Lower lobe of right lung (tissue), 2 donors: ENCODE measurements at regions not wholly inside any gene's neighbourhood (a gene's known extent, or its start where the extent isn't known, plus 50 kb on each side); places are given as distances from the start of the nearest gene placed in this dataset.

Source experiments
- ATAC-seq, 2 donors: fragments of 200-7000 bp; cut with Tn5 transposase; one replicate each; pipeline ENCODE4 v1.9.1; 2020 to 2022; ENCODE audit warnings: mild to moderate bottlenecking in 2 of 2, moderate library complexity in 2 of 2
- DNase-seq: peaks from one replicate; pipeline ENCODE4 v3.0.0-alpha.2; 2020
- H3K27ac ChIP-seq: fragments of 200-600 bp; one replicate; pipeline ENCODE4 v1.8.0; 2022
- H3K27me3 ChIP-seq: fragments of 200-600 bp; one replicate; pipeline ENCODE4 v1.8.0; 2022; ENCODE audit warnings: low read depth
- H3K36me3 ChIP-seq: fragments of 200-600 bp; one replicate; pipeline ENCODE4 v1.8.0; 2022; ENCODE audit warnings: mild to moderate bottlenecking
- H3K4me1 ChIP-seq: fragments of 200-600 bp; one replicate; pipeline ENCODE4 v1.8.0; 2022
- H3K4me3 ChIP-seq: fragments of 200-600 bp; one replicate; pipeline ENCODE4 v1.8.0; 2022; ENCODE audit warnings: mild to moderate bottlenecking
- H3K9me3 ChIP-seq: fragments of 200-600 bp; one replicate; pipeline ENCODE4 v1.8.0; 2022
- CTCF ChIP-seq: fragments of 200-600 bp; IDR thresholded peaks from one replicate; pipeline ENCODE4 v1.8.0; 2022; ENCODE audit warnings: antibody characterized with exemption, mild to moderate bottlenecking
- intact Hi-C: fragments of 100-400 bp; cut with DNase I; formaldehyde crosslinking; loops from one replicate; pipeline ENCODE4 v1.11.0; 2022
- donor health status: DM: no; HTN: yes; CAD: no; lungs with severe emphysema.

- TF ChIP-seq CTCF, result no peak
- DNase-seq (no peak), ATAC-seq (no peak)
- intact Hi-C loops, result no loop called here
- no peak overlapping the region for H3K27ac ChIP-seq
- no peak overlapping the region for H3K4me3 ChIP-seq
- H3K4me1 ChIP-seq, result no peaks in the 10 kb centered on the region
- no peaks in the 10 kb centered on the region for H3K27me3 ChIP-seq
- H3K9me3 ChIP-seq, result peaks cover 10% of the 10 kb centered on the region
- no peaks in the 10 kb centered on the region for H3K36me3 ChIP-seq
Observed at GRCh38 chr2:187143537-187143936, 294.6 kb upstream of the ZSWIM2 start.

GRCh38 chr2:187139469-187139868, 290.5 kb upstream of the ZSWIM2 start:
- DNase-seq, result no peak
- no peak for ATAC-seq
- H3K4me1 ChIP-seq, result peaks cover 8% of the 10 kb centered on the region
- no peak overlapping the region for H3K27ac ChIP-seq
- H3K36me3 ChIP-seq, result no peaks in the 10 kb centered on the region
- TF ChIP-seq CTCF, result no peak
- H3K27me3 ChIP-seq, result no peaks in the 10 kb centered on the region
- H3K9me3 ChIP-seq, result peaks cover 2% of the 10 kb centered on the region
- intact Hi-C loops, result no loop called here
- H3K4me3 ChIP-seq, result no peak overlapping the region

GRCh38 chr2:187138265-187138664, 289.3 kb upstream of the ZSWIM2 start:
- H3K27ac ChIP-seq, result no peak overlapping the region

GRCh38 chr2:187136646-187137045, 287.7 kb upstream of the ZSWIM2 start:
- ATAC-seq, result peak in 1 of 2 donors; percentile 41
- Histone ChIP-seq H3K9me3 (no peaks in the 10 kb centered on the region), H3K4me3 (no peak overlapping the region), H3K27ac (no peak overlapping the region), H3K27me3 (no peaks in the 10 kb centered on the region), H3K36me3 (no peaks in the 10 kb centered on the region), H3K4me1 (peaks cover 8% of the 10 kb centered on the region)
- intact Hi-C loops, result no loop called here
- no peak for TF ChIP-seq CTCF
- no peak for DNase-seq

More at GRCh38 chr2:187138265-187138664, 289.3 kb upstream of the ZSWIM2 start:
- DNase-seq (peak; percentile 47), ATAC-seq (peak; percentile 25 to 33)
- Histone ChIP-seq H3K4me1 (peaks cover 8% of the 10 kb centered on the region), H3K9me3 (no peaks in the 10 kb centered on the region), H3K36me3 (no peaks in the 10 kb centered on the region), H3K4me3 (no peak overlapping the region), H3K27me3 (no peaks in the 10 kb centered on the region)
- TF ChIP-seq CTCF, result peak; percentile 56
- intact Hi-C loops, result no loop called here

- no peak for DNase-seq
- no peaks in the 10 kb centered on the region for H3K36me3 ChIP-seq
- H3K27me3 ChIP-seq, result no peaks in the 10 kb centered on the region
- no peak overlapping the region for H3K27ac ChIP-seq
- no peaks in the 10 kb centered on the region for H3K9me3 ChIP-seq
- no peak for TF ChIP-seq CTCF
- peaks cover 8% of the 10 kb centered on the region for H3K4me1 ChIP-seq
- no peak for ATAC-seq
- no peak overlapping the region for H3K4me3 ChIP-seq
- intact Hi-C loops, result no loop called here
Observed at GRCh38 chr2:187134306-187134705, 285.3 kb upstream of the ZSWIM2 start.

- intact Hi-C loops, result no loop called here
- Histone ChIP-seq H3K27me3 (no peaks in the 10 kb centered on the region), H3K36me3 (no peaks in the 10 kb centered on the region), H3K27ac (no peak overlapping the region), H3K9me3 (no peaks in the 10 kb centered on the region), H3K4me3 (no peak overlapping the region), H3K4me1 (no peaks in the 10 kb centered on the region)
- DNase-seq, result no peak
- TF ChIP-seq CTCF, result no peak
- no peak for ATAC-seq
Observed at GRCh38 chr2:187129868-187130267, 280.9 kb upstream of the ZSWIM2 start.
